ENCODE measurements at regions not wholly inside any gene's neighbourhood (a gene's known extent, or its start where the extent isn't known, plus 50 kb on each side); places are given as distances from the start of the nearest gene placed in this dataset.

DNA sequence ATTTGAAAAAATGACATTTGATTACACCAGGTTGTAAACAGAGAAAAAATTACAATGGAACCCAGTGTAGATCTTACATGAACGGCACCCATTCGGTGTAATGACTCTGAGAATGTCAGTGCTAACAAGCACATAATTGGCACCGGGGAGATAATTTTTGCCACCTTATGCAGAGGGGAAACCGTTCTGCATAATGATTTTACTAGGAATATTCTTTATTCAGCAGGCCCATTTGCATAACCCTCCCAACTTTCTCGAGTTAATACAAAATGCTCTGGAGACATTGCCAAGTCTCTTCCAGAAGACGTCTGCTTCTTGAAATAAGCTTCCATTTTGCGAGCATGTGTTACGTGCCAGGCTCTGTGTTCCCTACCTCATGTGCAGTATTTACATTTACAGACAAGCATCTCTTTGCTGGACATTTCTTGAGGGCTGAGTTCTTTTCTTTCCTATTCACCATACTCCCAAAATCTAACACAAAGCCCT, 275.8 kb downstream of the MIAT start:
- Histone ChIP-seq H3K27ac (ENCODE audit: low read depth, low read length) (no peak overlapping the region), H3K4me1 (replicated peaks in 1 of 4; ENCODE audit: control insufficient read depth in 3 of 4, insufficient read depth in 4 of 4, low read length in 3 of 4) (no peaks in the 10 kb centered on the region), H3K4me2 (ENCODE audit: insufficient read depth in 1 of 2, low read depth in 2 of 2, low read length in 2 of 2) (no peak overlapping the region), H3K23ac (ENCODE audit: insufficient read length) (no peak overlapping the region), H4K91ac (replicated peaks; ENCODE audit: insufficient read length, low read length) (no peak overlapping the region), H2BK5ac (ENCODE audit: low read depth, low read length) (no peak overlapping the region), H3K9ac (replicated peaks in 1 of 4; ENCODE audit: extremely low read depth in 1 of 4, low read depth in 3 of 4, low read length in 3 of 4) (no peak overlapping the region), H3K36me3 (ENCODE audit: control insufficient read depth in 2 of 4, insufficient read depth in 4 of 4, low read length in 3 of 4) (no peaks in the 10 kb centered on the region), H3K79me2 (ENCODE audit: control insufficient read depth in 1 of 2, insufficient read depth in 2 of 2, low read length in 2 of 2) (no peaks in the 10 kb centered on the region), H2BK20ac (ENCODE audit: low read length) (no peak overlapping the region), H2BK120ac (replicated peaks; ENCODE audit: low read depth, low read length) (no peak overlapping the region), H3K27me3 (replicated peaks in 1 of 4; ENCODE audit: control insufficient read depth in 3 of 4, extremely low read depth in 1 of 4, insufficient read depth in 3 of 4, low read length in 3 of 4) (no peaks in the 10 kb centered on the region), H4K8ac (ENCODE audit: extremely low read depth, insufficient read depth, low read length) (no peak overlapping the region), H3K18ac (ENCODE audit: extremely low read depth, low read length) (no peak overlapping the region), H4K5ac (ENCODE audit: insufficient read length, low read depth, low read length) (no peak overlapping the region), H2BK12ac (ENCODE audit: low read depth, low read length) (no peak overlapping the region), H2AK5ac (ENCODE audit: low read depth, low read length) (no peak overlapping the region), H2AFZ (ENCODE audit: low read length) (no peak overlapping the region), H3K14ac (ENCODE audit: insufficient read length) (no peak overlapping the region), H3K23me2 (ENCODE audit: low read depth, low read length) (no peaks in the 10 kb centered on the region), H3K4ac (replicated peaks; ENCODE audit: insufficient read length, low read depth, low read length) (no peak overlapping the region), H4K20me1 (replicated peaks in 1 of 2; ENCODE audit: control insufficient read depth in 1 of 2, insufficient read depth in 2 of 2, low read length in 2 of 2) (no peaks in the 10 kb centered on the region), H2BK15ac (ENCODE audit: low read length) (no peak overlapping the region), H3K9me3 (ENCODE audit: insufficient read depth in 2 of 2, low read depth in 1 of 2, low read length in 1 of 2) (peaks cover 5 to 7% of the 10 kb centered on the region in 2 experiments; a peak in 2 of 4 replicates), H3K56ac (replicated peaks; ENCODE audit: insufficient read length, low read depth, low read length) (no peak overlapping the region), H3K79me1 (ENCODE audit: low read depth, low read length) (no peaks in the 10 kb centered on the region), H3K4me3 (ENCODE audit: extremely low read depth in 1 of 4, insufficient read depth in 2 of 4, low read depth in 3 of 4, low read length in 4 of 4) (no peak overlapping the region)
- DNase-seq (ENCODE audit: low read depth in 1 of 2, low spot score in 2 of 2) (no peak), FAIRE-seq (no peak)
- ChIA-PET CTCF (ENCODE audit: partially characterized antibody) (interaction anchor here (1.1 kb wide), 1 partner anchor 18 kb away, joined by 3 read pairs; no protein-coding TSS in a partner anchor), POLR2A (ENCODE audit: partially characterized antibody) (no interaction called here)
- WGBS, 2 experiments (ENCODE audit: extremely low coverage in 1 of 2, insufficient coverage in 1 of 2, insufficient read length in 1 of 2, insufficient replicate concordance in 2 of 2, low coverage in 1 of 2, low lambda C conversion rate in 2 of 2, missing lambda C conversion rate in 1 of 2) = 88% methylated on average over 8 of the region's 8 CpGs; no CpG with 5 or more reads in 1 of the 2 experiments
- TF ChIP-seq, protein P1, sequence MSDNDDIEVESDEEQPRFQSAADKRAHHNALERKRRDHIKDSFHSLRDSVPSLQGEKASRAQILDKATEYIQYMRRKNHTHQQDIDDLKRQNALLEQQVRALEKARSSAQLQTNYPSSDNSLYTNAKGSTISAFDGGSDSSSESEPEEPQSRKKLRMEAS (IDR thresholded peaks at IDR 0.05) = no peak
- no peak for TF ChIP-seq SP4 (IDR thresholded peaks at IDR 0.05; ENCODE audit: low read length)
- no peak for TF ChIP-seq NANOG (IDR thresholded peaks at IDR 0.05; ENCODE audit: insufficient read depth, low read depth, low read length, poor library complexity, severe bottlenecking)
- TF ChIP-seq BACH1 (IDR thresholded peaks at IDR 0.05; ENCODE audit: low read length) = no peak
- TF ChIP-seq, protein P2, sequence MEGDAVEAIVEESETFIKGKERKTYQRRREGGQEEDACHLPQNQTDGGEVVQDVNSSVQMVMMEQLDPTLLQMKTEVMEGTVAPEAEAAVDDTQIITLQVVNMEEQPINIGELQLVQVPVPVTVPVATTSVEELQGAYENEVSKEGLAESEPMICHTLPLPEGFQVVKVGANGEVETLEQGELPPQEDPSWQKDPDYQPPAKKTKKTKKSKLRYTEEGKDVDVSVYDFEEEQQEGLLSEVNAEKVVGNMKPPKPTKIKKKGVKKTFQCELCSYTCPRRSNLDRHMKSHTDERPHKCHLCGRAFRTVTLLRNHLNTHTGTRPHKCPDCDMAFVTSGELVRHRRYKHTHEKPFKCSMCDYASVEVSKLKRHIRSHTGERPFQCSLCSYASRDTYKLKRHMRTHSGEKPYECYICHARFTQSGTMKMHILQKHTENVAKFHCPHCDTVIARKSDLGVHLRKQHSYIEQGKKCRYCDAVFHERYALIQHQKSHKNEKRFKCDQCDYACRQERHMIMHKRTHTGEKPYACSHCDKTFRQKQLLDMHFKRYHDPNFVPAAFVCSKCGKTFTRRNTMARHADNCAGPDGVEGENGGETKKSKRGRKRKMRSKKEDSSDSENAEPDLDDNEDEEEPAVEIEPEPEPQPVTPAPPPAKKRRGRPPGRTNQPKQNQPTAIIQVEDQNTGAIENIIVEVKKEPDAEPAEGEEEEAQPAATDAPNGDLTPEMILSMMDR (IDR thresholded peaks at IDR 0.05; ENCODE audit: control extremely low read depth in 1 of 3, insufficient read depth in 1 of 3, low read depth in 1 of 3, low read length in 3 of 3) = no peak
- no peak for TF ChIP-seq TAF7 (optimal IDR thresholded peaks at IDR 0.05; ENCODE audit: borderline replicate concordance, low read depth, low read length)
- no peak for TF ChIP-seq KDM5A (IDR thresholded peaks at IDR 0.05; ENCODE audit: low read length)
- TF ChIP-seq GABPA (IDR thresholded peaks at IDR 0.05; ENCODE audit: borderline replicate concordance, insufficient read depth, low read length) = no peak
- no peak for TF ChIP-seq CBX5 (IDR thresholded peaks at IDR 0.05; ENCODE audit: low read depth, low read length)
- no peak for TF ChIP-seq MAFK (IDR thresholded peaks at IDR 0.05; ENCODE audit: low read depth, low read length)
- no peak for TF ChIP-seq SP1 (IDR thresholded peaks at IDR 0.05; ENCODE audit: low read depth, low read length)
- no peak for TF ChIP-seq GTF2F1 (IDR thresholded peaks at IDR 0.05; ENCODE audit: borderline replicate concordance, low read depth, low read length)

All from H1 (cell line).